Prostate gland (tissue), 2 donors: ENCODE measurements at regions not wholly inside any gene's neighbourhood (a gene's known extent, or its start where the extent isn't known, plus 50 kb on each side); places are given as distances from the start of the nearest gene placed in this dataset.
"Not testable (repeated sequence)": the region's sequence is repeated elsewhere in the genome, so short reads cannot be mapped to it uniquely, and the experiment has no call there.

Experiments used
- POLR2A ChIP-seq: fragments of 450-650 bp; IDR thresholded peaks from one replicate; pipeline ENCODE4 v1.6.1; 2016; ENCODE audit warnings: antibody characterized with exemption, mild to moderate bottlenecking
- TF ChIP-seq, protein P1 (sequence below), 4 experiments: fragments of 200-600 bp in 2 of 4; fragments of 450-650 bp in 2 of 4; sonication (generic) in 2 of 4; IDR thresholded peaks; 1 replicate in 3 of 4; 2 replicates in 1 of 4; pipeline ENCODE4 v1.5.1; 2016 to 2019; ENCODE audit warnings: antibody characterized with exemption in 4 of 4, mild to moderate bottlenecking in 2 of 4, moderate library complexity in 2 of 4

DNA sequence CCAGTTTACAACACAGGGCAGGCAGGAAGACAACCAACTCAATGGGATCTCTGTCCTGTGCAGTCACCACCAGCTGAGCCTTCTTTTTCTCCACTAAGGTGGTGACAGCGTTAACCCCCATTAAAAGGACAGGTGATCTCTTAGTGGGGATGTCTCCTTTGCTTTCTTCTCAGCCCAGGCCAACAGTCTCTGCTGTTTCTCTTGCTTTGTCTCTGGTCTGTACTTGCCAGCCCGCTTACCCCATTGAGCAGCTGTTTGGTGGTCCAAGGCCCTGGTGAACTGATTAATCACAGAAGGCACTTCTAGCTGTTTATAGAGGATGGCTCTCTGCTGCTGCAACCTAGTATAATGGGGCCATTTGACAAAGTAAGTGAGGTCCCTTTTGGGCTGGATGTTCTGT, 523.9 kb upstream of the TPTE start:
- TF ChIP-seq, protein P1, sequence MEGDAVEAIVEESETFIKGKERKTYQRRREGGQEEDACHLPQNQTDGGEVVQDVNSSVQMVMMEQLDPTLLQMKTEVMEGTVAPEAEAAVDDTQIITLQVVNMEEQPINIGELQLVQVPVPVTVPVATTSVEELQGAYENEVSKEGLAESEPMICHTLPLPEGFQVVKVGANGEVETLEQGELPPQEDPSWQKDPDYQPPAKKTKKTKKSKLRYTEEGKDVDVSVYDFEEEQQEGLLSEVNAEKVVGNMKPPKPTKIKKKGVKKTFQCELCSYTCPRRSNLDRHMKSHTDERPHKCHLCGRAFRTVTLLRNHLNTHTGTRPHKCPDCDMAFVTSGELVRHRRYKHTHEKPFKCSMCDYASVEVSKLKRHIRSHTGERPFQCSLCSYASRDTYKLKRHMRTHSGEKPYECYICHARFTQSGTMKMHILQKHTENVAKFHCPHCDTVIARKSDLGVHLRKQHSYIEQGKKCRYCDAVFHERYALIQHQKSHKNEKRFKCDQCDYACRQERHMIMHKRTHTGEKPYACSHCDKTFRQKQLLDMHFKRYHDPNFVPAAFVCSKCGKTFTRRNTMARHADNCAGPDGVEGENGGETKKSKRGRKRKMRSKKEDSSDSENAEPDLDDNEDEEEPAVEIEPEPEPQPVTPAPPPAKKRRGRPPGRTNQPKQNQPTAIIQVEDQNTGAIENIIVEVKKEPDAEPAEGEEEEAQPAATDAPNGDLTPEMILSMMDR (IDR thresholded peaks at IDR 0.05): not testable (repeated sequence)
- not testable (repeated sequence) for TF ChIP-seq POLR2A
